ENCODE measurements at regions not wholly inside any gene's neighbourhood (a gene's known extent, or its start where the extent isn't known, plus 50 kb on each side); places are given as distances from the start of the nearest gene placed in this dataset.

DNA sequence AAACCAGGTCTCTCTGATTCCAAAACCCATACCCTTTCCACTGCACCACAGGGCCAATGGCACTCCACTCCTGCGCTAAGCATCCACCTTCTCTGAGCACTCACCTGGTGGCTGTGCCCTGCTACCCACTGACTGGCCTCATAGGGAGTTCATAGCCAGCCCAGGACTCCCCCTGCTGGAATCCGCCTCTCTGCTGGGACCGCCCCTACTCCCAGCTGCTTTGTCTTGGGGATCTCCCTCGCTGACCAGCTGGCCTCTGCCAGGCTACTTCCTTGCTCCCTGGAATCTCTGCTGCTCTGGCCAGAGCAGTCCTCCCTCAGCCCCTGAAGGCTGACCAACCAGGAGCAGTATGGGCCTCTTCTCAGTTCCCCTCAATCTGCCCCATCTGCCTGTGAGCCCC lies 129.7 kb downstream of the FAXC start:
- no peak for DNase-seq (ENCODE audit: low spot score)
- TF ChIP-seq, protein P1, sequence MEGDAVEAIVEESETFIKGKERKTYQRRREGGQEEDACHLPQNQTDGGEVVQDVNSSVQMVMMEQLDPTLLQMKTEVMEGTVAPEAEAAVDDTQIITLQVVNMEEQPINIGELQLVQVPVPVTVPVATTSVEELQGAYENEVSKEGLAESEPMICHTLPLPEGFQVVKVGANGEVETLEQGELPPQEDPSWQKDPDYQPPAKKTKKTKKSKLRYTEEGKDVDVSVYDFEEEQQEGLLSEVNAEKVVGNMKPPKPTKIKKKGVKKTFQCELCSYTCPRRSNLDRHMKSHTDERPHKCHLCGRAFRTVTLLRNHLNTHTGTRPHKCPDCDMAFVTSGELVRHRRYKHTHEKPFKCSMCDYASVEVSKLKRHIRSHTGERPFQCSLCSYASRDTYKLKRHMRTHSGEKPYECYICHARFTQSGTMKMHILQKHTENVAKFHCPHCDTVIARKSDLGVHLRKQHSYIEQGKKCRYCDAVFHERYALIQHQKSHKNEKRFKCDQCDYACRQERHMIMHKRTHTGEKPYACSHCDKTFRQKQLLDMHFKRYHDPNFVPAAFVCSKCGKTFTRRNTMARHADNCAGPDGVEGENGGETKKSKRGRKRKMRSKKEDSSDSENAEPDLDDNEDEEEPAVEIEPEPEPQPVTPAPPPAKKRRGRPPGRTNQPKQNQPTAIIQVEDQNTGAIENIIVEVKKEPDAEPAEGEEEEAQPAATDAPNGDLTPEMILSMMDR (IDR thresholded peaks at IDR 0.05): no peak
- ATAC-seq (ENCODE audit: low FRiP score): no peak

DNA sequence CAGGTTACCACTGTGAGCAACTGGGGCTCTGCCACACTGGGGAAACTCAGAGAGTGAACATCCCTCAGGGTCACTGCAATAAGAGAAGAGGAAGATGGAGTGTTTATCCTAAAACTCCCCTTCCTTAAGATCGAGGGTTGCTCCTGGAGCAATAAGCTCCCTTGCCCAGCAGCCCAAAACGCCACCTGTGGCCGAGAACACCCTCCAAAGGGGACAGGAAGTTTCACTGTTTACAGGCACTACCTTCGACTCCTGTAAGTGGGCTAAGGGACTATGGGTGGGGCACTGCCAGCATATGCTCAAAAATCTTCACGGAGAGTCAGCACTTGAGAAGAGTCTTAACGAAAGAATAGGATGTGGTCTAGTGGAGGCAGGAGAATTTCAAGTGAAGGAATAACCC lies 132.5 kb downstream of the FAXC start:
- TF ChIP-seq, protein P1 (IDR thresholded peaks at IDR 0.05): no peak
- ATAC-seq (ENCODE audit: low FRiP score): no peak
- DNase-seq (ENCODE audit: low spot score): no peak

DNA sequence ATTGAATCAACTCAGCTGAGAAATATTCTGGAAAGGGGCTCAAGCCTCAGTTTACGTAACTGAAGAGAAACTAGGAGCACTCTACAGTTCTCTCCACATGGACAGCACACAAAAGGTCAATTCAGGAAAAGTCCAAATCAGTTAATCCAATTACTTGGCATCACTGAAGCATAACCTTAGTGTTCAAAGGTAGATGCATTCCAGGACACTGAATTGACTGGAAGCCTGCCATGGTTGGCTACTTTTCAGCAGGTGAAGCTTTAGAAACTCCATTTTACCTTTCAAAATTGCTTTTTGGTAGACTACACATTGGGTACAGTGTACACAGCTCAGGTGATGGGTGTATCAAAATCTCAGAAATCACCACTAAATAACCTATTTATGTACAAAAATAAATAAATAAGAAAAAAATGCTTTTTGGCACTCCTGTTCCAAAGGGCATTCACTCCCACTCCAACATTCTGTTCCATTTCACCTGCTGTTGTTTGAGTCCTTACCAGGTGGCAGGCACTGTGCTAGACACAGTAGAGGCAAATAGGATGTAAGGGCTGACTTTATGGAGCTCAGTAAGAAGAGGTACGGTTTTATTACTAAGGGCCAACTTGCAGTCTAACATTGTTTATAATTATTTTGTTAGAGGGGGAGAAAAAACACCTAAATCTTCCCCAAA lies 153.4 kb downstream of the FAXC start:
- TF ChIP-seq, protein P1 (IDR thresholded peaks at IDR 0.05): no peak
- ATAC-seq (ENCODE audit: low FRiP score) (no peak), DNase-seq (ENCODE audit: low spot score) (no peak)

DNA sequence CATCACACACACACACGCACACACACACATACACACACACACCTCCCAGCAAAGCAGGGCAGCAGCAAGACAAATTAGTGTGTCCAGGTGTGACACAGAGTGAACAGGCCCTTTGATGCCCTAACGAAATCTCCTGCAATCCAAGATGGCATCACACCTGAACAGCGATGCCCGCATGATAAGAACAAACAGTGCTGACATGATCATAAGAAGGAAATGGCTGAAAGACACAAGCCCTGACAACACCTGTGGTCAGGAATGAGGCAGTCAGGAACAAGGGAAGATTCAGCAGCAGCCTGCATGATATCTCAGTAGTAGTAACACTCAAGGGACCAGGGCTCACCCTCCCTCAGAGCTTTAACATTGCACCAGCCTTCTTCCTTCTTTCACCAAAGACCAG lies 156.9 kb downstream of the FAXC start:
- no peak for DNase-seq (ENCODE audit: low spot score)
- no peak for ATAC-seq (ENCODE audit: low FRiP score)
- TF ChIP-seq, protein P1 (IDR thresholded peaks at IDR 0.05): no peak

DNA sequence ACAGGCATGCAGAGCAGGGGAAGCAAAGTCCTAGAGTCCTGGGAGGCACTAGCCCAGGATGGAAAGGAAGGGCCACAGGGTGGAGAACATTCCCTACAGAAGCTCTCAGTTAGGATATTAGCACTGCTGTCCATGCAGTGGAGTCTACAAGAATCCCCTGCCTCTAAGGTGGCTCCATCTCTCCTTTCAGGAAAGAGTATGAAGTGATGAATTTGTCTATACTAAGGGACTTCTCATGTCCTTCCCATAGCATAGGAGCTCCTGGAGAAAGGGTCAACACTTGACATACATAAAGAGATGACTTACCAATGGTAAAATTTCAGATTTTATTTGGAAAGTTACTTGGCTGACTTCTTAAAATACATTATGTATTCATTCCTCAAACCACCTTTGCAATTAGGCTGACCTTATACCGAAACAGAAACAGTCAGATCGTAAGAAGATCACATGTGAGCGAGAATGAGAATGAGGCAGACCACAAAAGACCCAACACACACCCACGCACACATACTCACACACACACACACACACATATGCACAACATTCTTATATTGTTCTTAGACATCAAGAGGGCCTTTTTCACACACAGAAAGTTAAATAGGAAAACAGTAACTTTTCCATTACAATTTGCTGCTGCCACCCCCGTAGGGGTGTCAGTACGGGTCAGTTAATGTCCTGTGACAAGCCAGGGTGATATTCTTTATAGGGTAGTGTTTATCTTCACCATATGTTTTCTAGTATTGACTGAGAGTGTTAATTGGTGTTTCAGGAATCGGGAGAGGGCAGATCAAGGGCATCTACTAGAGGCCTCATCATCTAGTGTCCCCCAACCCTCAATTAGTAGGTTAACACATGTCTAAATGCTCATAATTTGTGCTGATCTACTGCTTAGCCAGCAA lies 159.4 kb downstream of the FAXC start:
- ATAC-seq (ENCODE audit: low FRiP score) (no peak), DNase-seq (ENCODE audit: low spot score) (no peak)
- TF ChIP-seq, protein P1 (IDR thresholded peaks at IDR 0.05): no peak

DNA sequence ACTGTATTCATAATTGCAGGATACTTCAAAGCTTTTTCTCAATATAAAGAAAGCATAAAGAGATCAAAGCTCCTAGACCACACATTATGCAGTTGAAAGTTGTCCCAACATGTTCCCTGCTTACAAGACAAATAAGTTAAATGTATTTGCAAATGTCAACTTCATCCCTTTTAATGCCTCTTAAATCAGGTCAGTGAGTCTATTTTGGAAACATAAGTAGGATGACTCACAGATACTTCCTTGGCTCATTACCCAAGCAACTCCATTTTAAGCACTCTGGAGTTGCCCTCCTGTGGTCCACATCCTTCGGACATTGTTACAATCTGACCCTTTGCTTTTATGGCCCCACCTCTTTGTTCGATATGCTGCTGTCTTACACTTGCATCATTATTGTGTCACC lies 162.0 kb downstream of the FAXC start:
- TF ChIP-seq, protein P1 (IDR thresholded peaks at IDR 0.05): no peak
- ATAC-seq (ENCODE audit: low FRiP score) (no peak), DNase-seq (ENCODE audit: low spot score) (no peak)

Data from omental fat pad (tissue), 3 donors.